ENCODE measurements at regions not wholly inside any gene's neighbourhood (a gene's known extent, or its start where the extent isn't known, plus 50 kb on each side); places are given as distances from the start of the nearest gene placed in this dataset.

GRCh38 chr1:55286856-55287602, 71.9 kb upstream of the USP24 start:
- Histone ChIP-seq H3K4me2 (replicated peaks; ENCODE audit: extremely low read depth, low read length, poor library complexity, severe bottlenecking) (no peak overlapping the region), H2AFZ (ENCODE audit: insufficient read depth, low read depth, low read length, poor library complexity, severe bottlenecking) (no peak overlapping the region), H3K4me3 (replicated peaks in 1 of 3; ENCODE audit: low read depth in 2 of 3, low read length in 3 of 3) (no peak overlapping the region), H3K4me1 (ENCODE audit: control insufficient read depth in 1 of 2, insufficient read depth in 2 of 2, low read length in 2 of 2) (no peaks in the 10 kb centered on the region), H3K27me3 (ENCODE audit: control insufficient read depth in 2 of 2, insufficient read depth in 2 of 2, low read length in 2 of 2) (no peaks in the 10 kb centered on the region), H4K20me1 (ENCODE audit: insufficient read depth, low read length) (no peaks in the 10 kb centered on the region), H3K9me3 (replicated peaks in 1 of 2; ENCODE audit: control insufficient read depth in 1 of 2, insufficient read depth in 1 of 2, low read length in 2 of 2) (no peaks in the 10 kb centered on the region), H3K27ac (ENCODE audit: low read depth in 1 of 2, low read length in 2 of 2) (no peak overlapping the region), H3K79me2 (ENCODE audit: insufficient read depth, low read length) (no peaks in the 10 kb centered on the region), H3K9ac (ENCODE audit: insufficient read depth, low read length, poor library complexity, severe bottlenecking) (no peak overlapping the region), H3K36me3 (replicated peaks in 1 of 2; ENCODE audit: control insufficient read depth in 1 of 2, insufficient read depth in 2 of 2, low read length in 2 of 2) (no peaks in the 10 kb centered on the region)
- Mint-ChIP-seq H3K27me3 (ENCODE audit: low read depth in 3 of 3) (peaks cover 0 to 7% (median 2%) of the 10 kb centered on the region in 3 donors), H3K4me3 (no peak overlapping the region), H3K27ac (no peak overlapping the region), H3K4me1 (peaks cover 3% of the 10 kb centered on the region), H3K36me3 (no peaks in the 10 kb centered on the region), H3K9me3 (peaks cover 0 to 2% (median 0%) of the 10 kb centered on the region in 7 donors)
- TF ChIP-seq CTCF (IDR thresholded peaks at IDR 0.05) = no peak
- intact Hi-C loops (cut with micrococcal nuclease) = loop anchor here (10.0 kb wide), 1 partner anchor 1298 kb away; no protein-coding TSS in a partner anchor
- DNase-seq = peak in 1 of 3 donors; percentile 31
- 59% methylated on average over 4 of the region's 5 CpGs for WGBS (ENCODE audit: insufficient coverage)

GRCh38 chr1:55285834-55286233, 70.7 kb upstream of the USP24 start:
- TF ChIP-seq CTCF (IDR thresholded peaks at IDR 0.05) = no peak
- no peaks in the 10 kb centered on the region for H4K20me1 ChIP-seq (ENCODE audit: insufficient read depth, low read length)
- no peak for DNase-seq
- peaks cover 0 to 2% (median 0%) of the 10 kb centered on the region in 7 donors for H3K9me3 Mint-ChIP-seq
- no peaks in the 10 kb centered on the region for H3K4me1 ChIP-seq (ENCODE audit: control insufficient read depth in 1 of 2, insufficient read depth in 2 of 2, low read length in 2 of 2)
- H3K36me3 ChIP-seq (replicated peaks in 1 of 2; ENCODE audit: control insufficient read depth in 1 of 2, insufficient read depth in 2 of 2, low read length in 2 of 2) = no peaks in the 10 kb centered on the region
- no peaks in the 10 kb centered on the region for H3K27me3 ChIP-seq (ENCODE audit: control insufficient read depth in 2 of 2, insufficient read depth in 2 of 2, low read length in 2 of 2)
- H3K27ac Mint-ChIP-seq = no peak overlapping the region
- no peak overlapping the region for H3K9ac ChIP-seq (ENCODE audit: insufficient read depth, low read length, poor library complexity, severe bottlenecking)
- WGBS (ENCODE audit: insufficient coverage) = 89% methylated on average over 1 of the region's 2 CpGs
- H3K27me3 Mint-ChIP-seq (ENCODE audit: low read depth in 3 of 3) = peaks cover 0 to 7% (median 2%) of the 10 kb centered on the region in 3 donors
- H3K4me3 ChIP-seq (replicated peaks in 1 of 3; ENCODE audit: low read depth in 2 of 3, low read length in 3 of 3) = no peak overlapping the region
- H3K4me3 Mint-ChIP-seq = no peak overlapping the region
- no peak overlapping the region for H2AFZ ChIP-seq (ENCODE audit: insufficient read depth, low read depth, low read length, poor library complexity, severe bottlenecking)
- no peaks in the 10 kb centered on the region for H3K9me3 ChIP-seq (replicated peaks in 1 of 2; ENCODE audit: control insufficient read depth in 1 of 2, insufficient read depth in 1 of 2, low read length in 2 of 2)
- no peak overlapping the region for H3K27ac ChIP-seq (ENCODE audit: low read depth in 1 of 2, low read length in 2 of 2)
- peaks cover 3% of the 10 kb centered on the region for H3K4me1 Mint-ChIP-seq
- intact Hi-C loops (cut with micrococcal nuclease) = loop anchor here (10.0 kb wide), 1 partner anchor 1299 kb away; no protein-coding TSS in a partner anchor
- H3K36me3 Mint-ChIP-seq = no peaks in the 10 kb centered on the region
- no peaks in the 10 kb centered on the region for H3K79me2 ChIP-seq (ENCODE audit: insufficient read depth, low read length)
- H3K4me2 ChIP-seq (replicated peaks; ENCODE audit: extremely low read depth, low read length, poor library complexity, severe bottlenecking) = no peak overlapping the region

Measured in CD14-positive monocyte (primary cell).